Stimulated activated CD4-positive, alpha-beta T cell treated with anti-CD3 and anti-CD28 coated beads, Interleukin-1b, Interleukin-23, amount 100 ng/mL, for 1 hour (primary cell): ENCODE measurements at regions not wholly inside any gene's neighbourhood (a gene's known extent, or its start where the extent isn't known, plus 50 kb on each side); places are given as distances from the start of the nearest gene placed in this dataset.
"Not testable (repeated sequence)": the region's sequence is repeated elsewhere in the genome, so short reads cannot be mapped to it uniquely, and the experiment has no call there.

ENCODE experiments used
- DNase-seq, 2 donors: peaks; one replicate each; pipeline ENCODE4 v3.0.0-alpha.2; 2020; ENCODE audit warnings: low read depth in 2 of 2

GRCh38 chr3:176328666-176329065 is 868.6 kb downstream of the TBL1XR1 start:
- no peak for DNase-seq

- DNase-seq, result no peak
These were observed 869.1 kb downstream of the TBL1XR1 start for GRCh38 chr3:176328198-176328597.

DNA sequence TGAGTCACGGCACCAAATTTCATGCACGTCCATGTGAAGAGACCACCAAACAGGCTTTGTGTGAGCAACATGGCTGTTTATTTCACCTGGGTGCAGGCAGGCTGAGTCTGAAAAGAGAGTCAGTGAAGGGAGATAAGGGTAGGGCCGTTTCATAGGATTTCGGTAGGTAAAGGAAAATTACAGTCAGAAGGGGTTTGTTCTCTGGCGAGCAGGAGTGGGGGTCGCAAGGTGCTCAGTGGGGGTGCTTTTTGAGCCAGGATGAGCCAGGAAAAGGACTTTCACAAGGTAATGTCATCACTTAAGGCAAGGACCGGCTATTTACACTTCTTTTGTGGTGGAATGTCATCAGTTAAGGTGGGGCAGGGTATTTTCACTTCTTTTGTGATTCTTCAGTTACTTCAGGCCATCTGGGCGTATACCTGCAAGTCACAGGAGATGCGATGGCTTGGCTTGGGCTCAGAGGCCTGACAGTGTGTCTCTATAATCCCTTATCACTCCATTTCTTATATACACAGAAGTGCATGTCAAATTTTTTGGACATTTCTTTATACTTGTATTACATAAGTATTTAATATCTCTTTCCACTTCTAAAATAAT is 870.3 kb downstream of the TBL1XR1 start:
- not testable (repeated sequence) for DNase-seq

GRCh38 chr3:176321532-176321931 is 875.8 kb downstream of the TBL1XR1 start:
- not testable (repeated sequence) for DNase-seq

- no peak for DNase-seq
These were observed 876.2 kb downstream of the TBL1XR1 start for GRCh38 chr3:176321099-176321498.

DNA sequence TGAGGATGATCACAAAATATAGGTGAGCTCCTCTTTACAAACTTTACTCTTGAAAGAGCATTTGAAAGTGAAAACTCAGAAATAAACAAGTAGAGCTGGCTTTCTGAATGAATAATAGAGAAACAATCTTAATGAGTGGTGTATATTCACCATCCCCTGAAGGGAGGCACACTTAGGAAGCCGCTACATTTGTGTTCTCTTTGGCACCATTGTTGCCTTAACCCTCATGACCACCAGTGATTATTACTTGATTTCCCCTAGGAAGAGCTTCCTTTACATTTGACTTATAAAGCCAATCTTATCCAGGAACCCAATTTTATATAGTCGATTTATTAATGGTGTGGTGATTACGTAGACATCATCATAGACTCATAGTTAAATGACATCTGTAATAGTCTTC is 883.9 kb downstream of the TBL1XR1 start:
- DNase-seq, result no peak

- no peak for DNase-seq
These were observed 886.6 kb downstream of the TBL1XR1 start for GRCh38 chr3:176310641-176311040.

DNA sequence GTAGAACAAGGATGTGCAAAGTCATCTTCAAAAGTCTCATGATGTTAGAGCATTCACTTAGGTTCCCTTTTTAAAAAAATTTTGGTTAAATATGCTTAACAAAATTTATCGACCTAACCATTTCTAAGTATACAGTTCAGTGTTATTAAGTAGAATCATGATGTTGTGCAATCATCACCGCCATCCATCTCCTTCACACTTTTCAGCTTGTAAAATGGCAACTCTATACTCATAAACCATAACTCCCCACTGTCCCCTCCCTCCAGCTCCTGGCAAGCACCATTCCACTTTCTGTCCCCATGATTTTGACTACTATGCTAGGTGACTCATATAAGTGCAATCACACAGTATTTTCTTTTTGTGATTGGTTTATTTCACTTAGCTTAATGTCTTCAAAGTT is 895.0 kb downstream of the TBL1XR1 start:
- DNase-seq, result no peak

DNA sequence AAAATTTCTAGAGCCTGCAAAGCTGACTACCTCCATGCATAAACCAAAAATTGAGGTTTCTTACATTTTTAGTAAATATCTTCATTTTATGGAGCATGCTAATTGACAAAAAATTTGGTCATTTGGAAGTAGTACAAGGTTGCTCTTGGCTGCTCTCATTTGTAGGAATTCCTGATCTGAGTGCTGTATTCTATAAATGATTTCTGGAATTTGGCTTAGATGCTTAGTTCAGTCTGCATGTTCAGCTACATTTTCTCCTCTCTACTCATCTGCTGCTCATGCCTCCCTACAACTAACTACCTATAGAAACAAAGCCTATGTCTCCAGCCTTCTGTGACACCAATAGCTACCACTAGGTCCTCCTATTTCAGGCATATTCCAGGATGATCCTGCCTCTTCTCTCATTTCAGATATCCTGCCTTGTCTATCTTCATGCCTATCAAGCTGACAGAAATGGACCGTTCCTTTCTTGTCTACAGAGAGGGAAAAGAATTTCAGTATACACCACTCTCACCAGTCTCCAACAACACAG is 901.1 kb downstream of the TBL1XR1 start:
- no peak for DNase-seq

DNA sequence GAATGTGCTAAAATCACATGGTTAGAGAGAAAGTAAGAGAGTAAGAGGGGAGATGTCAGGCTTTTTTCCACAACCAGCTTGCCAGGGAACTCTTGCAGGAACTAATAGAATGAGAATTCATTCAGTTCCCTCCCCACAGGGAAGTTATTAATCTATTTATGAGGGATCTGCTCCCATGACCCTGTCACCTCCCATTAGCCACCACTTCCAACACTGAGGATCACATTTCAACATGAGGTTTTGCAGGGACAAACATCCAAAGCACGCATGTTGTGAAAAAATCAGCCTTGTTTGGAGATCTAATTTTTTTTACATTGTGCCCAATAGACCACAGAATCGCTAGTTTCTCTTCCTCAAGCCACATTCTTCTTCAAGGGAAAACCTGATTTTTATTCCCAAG is 904.0 kb downstream of the TBL1XR1 start:
- DNase-seq, result no peak

DNA sequence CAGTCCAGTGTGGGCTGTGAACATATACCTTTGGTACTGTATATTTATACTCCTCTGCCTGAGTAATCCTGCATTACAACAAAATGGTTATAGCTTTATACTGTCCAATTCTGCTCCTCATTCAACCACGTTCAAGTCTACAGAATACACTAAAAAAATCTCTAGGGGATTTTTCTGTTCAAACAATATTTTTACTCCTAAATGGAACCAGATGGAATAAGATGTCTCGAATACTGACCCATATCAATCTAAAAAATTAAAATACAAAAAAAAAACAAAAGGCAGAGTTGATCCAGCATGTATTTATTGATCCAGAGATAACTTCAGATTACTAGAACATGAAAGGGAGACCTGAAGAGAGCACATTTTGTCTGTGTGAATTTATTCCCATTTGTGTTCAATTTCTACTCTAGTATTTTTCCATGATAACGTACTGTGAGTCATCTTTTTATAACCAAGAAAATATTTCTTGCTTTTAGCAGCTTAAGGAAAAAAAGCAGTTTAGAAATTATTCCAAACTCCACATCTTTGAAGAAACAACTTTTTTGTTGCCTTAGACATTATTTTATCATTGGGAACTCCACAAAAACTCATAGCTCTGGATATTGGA is 910.7 kb downstream of the TBL1XR1 start:
- DNase-seq, result no peak

DNA sequence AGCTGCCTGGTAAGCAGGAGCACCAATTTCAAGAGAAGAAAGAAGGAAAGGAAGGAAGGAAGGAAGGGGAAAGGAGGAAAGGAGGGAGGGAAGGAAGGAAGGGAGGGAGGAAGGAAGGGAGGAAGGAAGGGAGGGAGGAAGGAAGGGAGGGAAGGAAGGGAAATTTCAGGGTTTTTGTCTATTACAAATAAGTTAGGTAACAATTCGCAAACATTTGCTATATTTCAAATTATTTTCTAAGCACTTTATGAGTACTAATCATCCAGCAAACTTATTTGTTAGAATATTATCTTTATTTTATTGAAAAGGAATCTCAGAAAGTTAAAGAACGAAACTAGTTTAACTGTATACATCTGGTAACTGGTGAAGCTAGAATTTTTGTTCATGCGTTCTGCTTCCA is 921.7 kb downstream of the TBL1XR1 start:
- DNase-seq, result no peak

DNA sequence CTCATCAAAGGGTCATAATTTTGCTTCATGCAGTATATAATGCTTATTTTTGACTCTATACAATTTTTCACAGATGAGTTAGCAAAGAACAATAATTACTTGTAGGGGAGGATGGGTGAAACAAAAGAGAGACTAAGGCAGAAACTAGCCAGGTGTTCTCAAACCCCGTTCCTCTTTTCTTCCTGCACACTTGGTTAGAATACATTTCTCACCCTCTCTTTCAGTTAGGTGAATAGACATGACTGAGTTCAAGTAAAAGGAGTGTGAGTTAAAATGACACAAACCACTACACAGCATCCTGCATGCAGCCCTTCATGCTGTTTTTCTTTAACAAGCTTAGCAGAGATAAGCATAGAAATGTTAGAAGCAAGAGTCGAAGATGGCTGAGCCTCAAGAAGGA is 922.2 kb downstream of the TBL1XR1 start:
- no peak for DNase-seq

- no peak for DNase-seq
These were observed 923.1 kb downstream of the TBL1XR1 start for GRCh38 chr3:176274161-176274560.

DNA sequence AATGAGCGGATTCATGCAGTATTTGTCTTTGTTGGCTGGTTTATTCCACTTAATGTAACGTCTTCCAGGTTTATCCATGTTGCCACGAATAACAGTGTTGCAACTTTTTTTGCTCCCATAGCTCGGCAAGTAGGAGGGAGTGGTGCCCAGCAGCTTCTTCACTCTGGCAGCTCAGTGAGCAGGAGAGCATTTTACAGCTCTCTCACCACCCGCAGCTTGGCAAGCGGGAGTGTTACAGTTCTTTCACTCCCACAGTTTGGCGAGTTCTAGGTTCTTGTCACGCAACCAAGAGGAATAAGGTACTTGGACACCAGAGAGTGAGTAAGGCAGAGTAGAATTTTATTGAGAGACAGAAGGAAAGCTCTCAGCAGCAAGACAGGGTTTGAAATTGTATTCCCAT is 935.2 kb downstream of the TBL1XR1 start:
- no peak for DNase-seq

- no peak for DNase-seq
These were observed 950.1 kb downstream of the TBL1XR1 start for GRCh38 chr3:176247191-176247590.

- no peak for DNase-seq
These were observed 977.3 kb downstream of the TBL1XR1 start for GRCh38 chr3:176219970-176220369.

DNA sequence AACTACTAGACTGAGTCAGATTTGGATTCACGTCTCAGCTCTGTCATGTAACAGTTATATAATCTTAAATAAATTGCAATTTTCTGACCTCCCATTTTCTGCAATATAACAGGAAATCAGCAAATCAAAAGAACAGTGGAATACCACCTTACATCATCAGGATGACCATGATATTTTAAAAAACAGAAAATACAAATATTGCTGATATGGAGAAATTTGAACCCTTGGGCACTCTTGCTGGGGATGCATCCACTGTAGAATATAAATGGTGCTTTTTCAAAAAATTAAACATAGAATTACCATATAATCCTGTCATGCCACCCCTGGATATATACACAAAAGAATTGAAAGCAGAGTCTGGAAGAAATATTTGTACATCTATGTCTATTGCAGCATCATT is 982.5 kb downstream of the TBL1XR1 start:
- no peak for DNase-seq

DNA sequence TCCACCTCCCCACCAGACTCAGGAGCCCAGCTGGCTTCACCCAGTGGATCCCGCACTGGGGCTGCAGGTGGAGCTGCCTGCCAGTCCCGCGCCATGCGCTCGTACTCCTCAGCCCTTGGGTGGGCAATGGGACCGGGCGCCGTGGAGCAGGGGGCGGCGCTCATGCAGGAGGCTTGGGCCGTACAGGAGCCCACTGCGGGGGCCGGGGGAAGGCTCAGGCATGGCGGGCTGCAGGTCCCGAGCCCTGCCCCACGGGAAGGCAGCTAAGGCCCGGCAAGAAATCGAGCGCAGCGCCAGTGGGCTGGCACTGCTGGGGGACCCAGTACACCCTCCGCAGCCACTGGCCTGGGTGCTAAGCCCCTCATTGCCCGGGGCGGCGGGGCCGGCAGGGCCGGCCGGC is 984.0 kb downstream of the TBL1XR1 start:
- DNase-seq, result not testable (repeated sequence)

DNA sequence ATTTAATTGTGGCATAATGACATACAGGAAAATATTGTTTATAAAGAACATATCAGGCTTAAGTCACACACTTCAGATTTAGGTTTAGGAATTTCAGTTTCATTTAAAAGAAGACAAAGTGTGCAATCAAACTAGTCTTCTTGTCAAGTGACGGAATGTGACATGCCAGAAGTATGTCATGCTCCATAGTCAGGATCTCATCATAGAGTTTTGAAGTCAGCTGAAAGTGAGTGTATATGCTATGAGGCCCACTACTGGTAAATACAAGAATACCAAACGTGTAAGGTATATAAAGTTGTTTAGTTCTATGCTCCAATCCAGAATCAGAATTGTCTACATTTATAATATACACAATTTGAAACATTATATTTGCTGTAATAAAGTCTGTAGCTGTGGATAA is 988.4 kb downstream of the TBL1XR1 start:
- DNase-seq, result no peak

DNA sequence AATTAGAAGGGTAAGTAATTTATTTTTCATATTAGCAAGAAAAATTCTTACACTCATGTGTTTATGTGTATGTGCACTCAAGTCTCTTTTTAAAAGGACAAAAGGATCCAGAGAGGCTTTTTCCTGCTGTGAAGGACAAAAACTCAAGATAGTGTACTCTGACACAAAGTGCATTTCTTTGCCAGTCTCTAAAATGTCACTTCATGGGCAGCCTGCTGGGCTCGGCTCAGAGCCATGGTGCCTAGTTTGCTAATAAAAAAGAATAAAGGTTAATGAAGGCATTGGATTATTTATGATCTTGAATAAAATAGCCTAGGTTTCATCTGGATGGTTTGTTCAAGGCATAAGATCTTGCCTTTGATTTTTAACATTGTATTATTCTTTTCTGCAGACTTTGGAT is 989.0 kb downstream of the TBL1XR1 start:
- no peak for DNase-seq

- no peak for DNase-seq
These were observed 990.5 kb downstream of the TBL1XR1 start for GRCh38 chr3:176206809-176207208.

DNA sequence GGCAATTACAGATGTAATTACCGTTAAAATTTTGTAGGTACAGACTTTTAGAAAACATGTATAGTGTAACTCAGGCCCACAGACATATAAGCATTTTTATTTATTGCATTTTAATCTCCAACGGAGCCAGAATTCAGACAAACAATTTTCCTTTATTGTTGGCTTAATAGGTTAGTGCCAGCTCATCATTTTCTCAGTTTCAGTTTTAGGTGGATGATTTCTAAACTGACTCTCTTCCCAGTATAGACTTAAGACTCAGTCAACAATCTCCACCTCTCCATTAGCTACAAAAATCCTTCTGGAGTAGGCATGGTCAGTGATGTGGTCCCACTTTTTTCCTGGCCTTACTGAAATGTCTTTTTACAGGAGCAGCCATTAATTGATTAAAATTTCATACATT is 994.6 kb downstream of the TBL1XR1 start:
- DNase-seq, result no peak
